Mucosa of descending colon (tissue), 3 donors: ENCODE measurements at regions not wholly inside any gene's neighbourhood (a gene's known extent, or its start where the extent isn't known, plus 50 kb on each side); places are given as distances from the start of the nearest gene placed in this dataset.

Source experiments
- ATAC-seq: fragments of 200-7000 bp; cut with Tn5 transposase; one replicate; pipeline ENCODE4 v1.9.1; 2020; ENCODE audit warnings: mild to moderate bottlenecking, moderate library complexity
- DNase-seq, 3 donors: peaks; one replicate each; pipeline ENCODE4 v3.0.0-alpha.2; 2020
- H3K36me3 ChIP-seq: fragments of 200-600 bp; one replicate; pipeline ENCODE4 v1.8.0; 2021; ENCODE audit warnings: low read depth, mild to moderate bottlenecking
- H3K4me1 ChIP-seq: fragments of 200-600 bp; one replicate; pipeline ENCODE4 v1.8.0; 2021; ENCODE audit warnings: low read depth, mild to moderate bottlenecking
- H3K4me3 ChIP-seq: fragments of 200-600 bp; one replicate; pipeline ENCODE4 v1.8.0; 2021; ENCODE audit warnings: mild to moderate bottlenecking
- H3K9me3 ChIP-seq: fragments of 200-600 bp; one replicate; pipeline ENCODE4 v1.8.0; 2021; ENCODE audit warnings: mild to moderate bottlenecking
- intact Hi-C, 2 donors: fragments of 100-400 bp; cut with DNase I in 1 of 2; cut with micrococcal nuclease in 1 of 2; formaldehyde crosslinking; loops; one replicate each; pipeline versions ENCODE4 v1.11.0 to v1.11.1; 2022; cut with DNase I, micrococcal nuclease
- TF ChIP-seq, protein P1 (sequence below): fragments of 200-600 bp; IDR thresholded peaks from one replicate; pipeline ENCODE4 v1.8.0; 2022; ENCODE audit warnings: antibody characterized with exemption, mild to moderate bottlenecking
- donor health status: DM: no; HTN: no; CAD: no; lungs with moderate emphysema.
- donor health status: DM: no; HTN: no; CAD: no.
- donor health status: DM: no; HTN: yes; CAD: no.

DNA sequence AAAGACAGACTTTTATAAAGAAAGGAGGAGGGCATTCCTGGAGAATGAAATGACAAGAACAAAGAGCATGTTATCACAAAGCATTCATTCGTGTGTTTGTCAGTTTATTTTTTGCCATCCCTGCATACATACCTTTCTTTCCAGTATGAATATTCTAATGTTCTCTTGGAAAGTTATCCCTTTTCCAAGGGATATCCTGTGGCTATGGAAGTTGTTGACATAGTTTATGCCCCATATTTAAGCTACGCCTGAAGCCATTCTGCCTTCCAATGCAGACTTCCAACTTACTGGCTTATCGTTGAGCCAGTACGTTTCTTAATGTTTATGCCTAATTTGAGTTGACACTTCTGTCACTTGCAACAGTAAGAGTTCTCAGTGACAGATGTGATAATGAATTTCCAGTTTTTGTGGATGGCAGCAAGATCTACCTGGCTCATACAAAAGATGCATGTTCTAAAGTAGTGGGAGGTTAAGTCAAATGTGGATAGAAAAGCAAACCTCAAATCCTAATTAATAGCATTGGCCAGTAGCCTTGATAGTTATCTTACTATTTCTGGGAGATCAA, 133.3 kb upstream of the ANO3 start:
- no peaks in the 10 kb centered on the region for H3K4me1 ChIP-seq
- ATAC-seq (no peak), DNase-seq (no peak)
- intact Hi-C loops: no loop called here
- H3K4me3 ChIP-seq: no peak overlapping the region
- no peaks in the 10 kb centered on the region for H3K36me3 ChIP-seq
- TF ChIP-seq, protein P1, sequence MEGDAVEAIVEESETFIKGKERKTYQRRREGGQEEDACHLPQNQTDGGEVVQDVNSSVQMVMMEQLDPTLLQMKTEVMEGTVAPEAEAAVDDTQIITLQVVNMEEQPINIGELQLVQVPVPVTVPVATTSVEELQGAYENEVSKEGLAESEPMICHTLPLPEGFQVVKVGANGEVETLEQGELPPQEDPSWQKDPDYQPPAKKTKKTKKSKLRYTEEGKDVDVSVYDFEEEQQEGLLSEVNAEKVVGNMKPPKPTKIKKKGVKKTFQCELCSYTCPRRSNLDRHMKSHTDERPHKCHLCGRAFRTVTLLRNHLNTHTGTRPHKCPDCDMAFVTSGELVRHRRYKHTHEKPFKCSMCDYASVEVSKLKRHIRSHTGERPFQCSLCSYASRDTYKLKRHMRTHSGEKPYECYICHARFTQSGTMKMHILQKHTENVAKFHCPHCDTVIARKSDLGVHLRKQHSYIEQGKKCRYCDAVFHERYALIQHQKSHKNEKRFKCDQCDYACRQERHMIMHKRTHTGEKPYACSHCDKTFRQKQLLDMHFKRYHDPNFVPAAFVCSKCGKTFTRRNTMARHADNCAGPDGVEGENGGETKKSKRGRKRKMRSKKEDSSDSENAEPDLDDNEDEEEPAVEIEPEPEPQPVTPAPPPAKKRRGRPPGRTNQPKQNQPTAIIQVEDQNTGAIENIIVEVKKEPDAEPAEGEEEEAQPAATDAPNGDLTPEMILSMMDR: no peak
- H3K9me3 ChIP-seq: no peaks in the 10 kb centered on the region

GRCh38 chr11:26199331-26200095, 132.4 kb upstream of the ANO3 start:
- Histone ChIP-seq H3K4me3 (no peak overlapping the region), H3K4me1 (no peaks in the 10 kb centered on the region), H3K36me3 (no peaks in the 10 kb centered on the region), H3K9me3 (no peaks in the 10 kb centered on the region)
- ATAC-seq (no peak), DNase-seq (no peak)
- TF ChIP-seq, protein P1: no peak
- intact Hi-C loops: no loop called here

GRCh38 chr11:26201411-26201810, 130.5 kb upstream of the ANO3 start:
- Histone ChIP-seq H3K4me3 (no peak overlapping the region), H3K36me3 (no peaks in the 10 kb centered on the region), H3K4me1 (no peaks in the 10 kb centered on the region), H3K9me3 (no peaks in the 10 kb centered on the region)
- ATAC-seq (no peak), DNase-seq (no peak)
- TF ChIP-seq, protein P1: no peak
- intact Hi-C loops: no loop called here

- ATAC-seq: no peak
- intact Hi-C loops: no loop called here
- no peaks in the 10 kb centered on the region for H3K36me3 ChIP-seq
Measured at GRCh38 chr11:26202754-26203153, 129.2 kb upstream of the ANO3 start.

DNA sequence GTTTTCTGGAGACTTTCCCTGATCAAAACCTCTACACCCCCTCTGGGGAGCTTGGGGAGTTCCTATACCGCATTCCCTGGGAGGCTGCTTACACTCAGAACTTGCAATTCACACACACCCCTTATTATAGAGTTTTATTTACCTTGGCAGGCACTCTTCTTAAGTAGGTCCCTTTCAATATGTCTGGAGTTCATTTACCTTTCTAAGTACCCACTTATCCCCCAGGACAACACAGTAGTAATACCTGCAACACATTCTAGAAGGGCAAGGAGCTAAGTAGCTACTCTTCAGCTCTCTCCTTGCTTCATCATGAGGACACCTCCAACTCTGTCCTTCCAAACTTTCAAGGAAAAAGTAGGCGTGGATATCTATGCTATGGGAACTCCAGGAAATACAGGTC, 127.8 kb upstream of the ANO3 start:
- Histone ChIP-seq H3K4me3 (no peak overlapping the region), H3K36me3 (no peaks in the 10 kb centered on the region), H3K9me3 (no peaks in the 10 kb centered on the region), H3K4me1 (no peaks in the 10 kb centered on the region)
- TF ChIP-seq, protein P1: no peak
- ATAC-seq (no peak), DNase-seq (no peak)
- intact Hi-C loops: no loop called here

More at GRCh38 chr11:26202754-26203153, 129.2 kb upstream of the ANO3 start:
- Histone ChIP-seq H3K4me3 (no peak overlapping the region), H3K4me1 (no peaks in the 10 kb centered on the region), H3K9me3 (no peaks in the 10 kb centered on the region)
- TF ChIP-seq, protein P1: no peak
- no peak for DNase-seq
